ENCODE measurements at regions not wholly inside any gene's neighbourhood (a gene's known extent, or its start where the extent isn't known, plus 50 kb on each side); places are given as distances from the start of the nearest gene placed in this dataset.
"Not testable (repeated sequence)": the region's sequence is repeated elsewhere in the genome, so short reads cannot be mapped to it uniquely, and the experiment has no call there.

GRCh38 chr1:29931477-29932175 is 695.3 kb downstream of the PTPRU start:
- DNase-seq: no peak
- H3K4me3 Mint-ChIP-seq: no peak overlapping the region
- no peaks in the 10 kb centered on the region for H3K27me3 Mint-ChIP-seq
- H3K9me3 Mint-ChIP-seq: no peaks in the 10 kb centered on the region
- no peak overlapping the region for H3K27ac Mint-ChIP-seq
- intact Hi-C loops (cut with micrococcal nuclease): no loop called here
- H3K4me1 Mint-ChIP-seq: no peaks in the 10 kb centered on the region
- no peaks in the 10 kb centered on the region for H3K36me3 Mint-ChIP-seq (ENCODE audit: low read depth)

GRCh38 chr1:29925058-29925457 is 688.7 kb downstream of the PTPRU start:
- H3K27ac Mint-ChIP-seq: no peak overlapping the region
- no peaks in the 10 kb centered on the region for H3K9me3 Mint-ChIP-seq
- no peak overlapping the region for H3K4me3 Mint-ChIP-seq
- H3K4me1 Mint-ChIP-seq: no peaks in the 10 kb centered on the region
- DNase-seq: no peak
- intact Hi-C loops (cut with micrococcal nuclease): no loop called here
- H3K27me3 Mint-ChIP-seq: peaks cover 6% of the 10 kb centered on the region
- H3K36me3 Mint-ChIP-seq (ENCODE audit: low read depth): no peaks in the 10 kb centered on the region

GRCh38 chr1:29924017-29924431 is 687.7 kb downstream of the PTPRU start:
- no peak for DNase-seq
- Mint-ChIP-seq H3K9me3 (no peaks in the 10 kb centered on the region), H3K4me3 (no peak overlapping the region), H3K36me3 (ENCODE audit: low read depth) (no peaks in the 10 kb centered on the region), H3K27me3 (peaks cover 6% of the 10 kb centered on the region), H3K27ac (no peak overlapping the region), H3K4me1 (no peaks in the 10 kb centered on the region)
- intact Hi-C loops (cut with micrococcal nuclease): no loop called here

GRCh38 chr1:29921741-29922140 is 685.4 kb downstream of the PTPRU start:
- no peak for DNase-seq
- no peaks in the 10 kb centered on the region for H3K9me3 Mint-ChIP-seq
- intact Hi-C loops (cut with micrococcal nuclease): no loop called here
- H3K27me3 Mint-ChIP-seq: peaks cover 6% of the 10 kb centered on the region
- H3K27ac Mint-ChIP-seq: no peak overlapping the region
- no peaks in the 10 kb centered on the region for H3K36me3 Mint-ChIP-seq (ENCODE audit: low read depth)
- H3K4me3 Mint-ChIP-seq: no peak overlapping the region
- no peaks in the 10 kb centered on the region for H3K4me1 Mint-ChIP-seq

GRCh38 chr1:29920784-29921183 is 684.5 kb downstream of the PTPRU start:
- H3K4me1 Mint-ChIP-seq: no peaks in the 10 kb centered on the region
- peaks cover 6% of the 10 kb centered on the region for H3K27me3 Mint-ChIP-seq
- intact Hi-C loops (cut with micrococcal nuclease): no loop called here
- no peak overlapping the region for H3K27ac Mint-ChIP-seq
- H3K36me3 Mint-ChIP-seq (ENCODE audit: low read depth): no peaks in the 10 kb centered on the region
- no peak overlapping the region for H3K4me3 Mint-ChIP-seq
- DNase-seq: no peak
- H3K9me3 Mint-ChIP-seq: no peaks in the 10 kb centered on the region

GRCh38 chr1:29920316-29920715 is 684.0 kb downstream of the PTPRU start:
- H3K4me1 Mint-ChIP-seq: no peaks in the 10 kb centered on the region
- intact Hi-C loops (cut with micrococcal nuclease): no loop called here
- no peaks in the 10 kb centered on the region for H3K9me3 Mint-ChIP-seq
- H3K27me3 Mint-ChIP-seq: peaks cover 6% of the 10 kb centered on the region
- no peak for DNase-seq
- H3K36me3 Mint-ChIP-seq (ENCODE audit: low read depth): no peaks in the 10 kb centered on the region
- no peak overlapping the region for H3K4me3 Mint-ChIP-seq
- H3K27ac Mint-ChIP-seq: no peak overlapping the region

- H3K4me3 Mint-ChIP-seq; H3K27ac Mint-ChIP-seq; H3K4me1 Mint-ChIP-seq; H3K36me3 Mint-ChIP-seq (ENCODE audit: low read depth); H3K27me3 Mint-ChIP-seq; intact Hi-C loops (cut with micrococcal nuclease); DNase-seq; H3K9me3 Mint-ChIP-seq: not testable (repeated sequence)
These were observed 682.7 kb downstream of the PTPRU start for GRCh38 chr1:29919041-29919440.

GRCh38 chr1:29916656-29917369 is 680.5 kb downstream of the PTPRU start:
- H3K27me3 Mint-ChIP-seq: no peaks in the 10 kb centered on the region

GRCh38 chr1:29914936-29915335 is 678.6 kb downstream of the PTPRU start:
- no peaks in the 10 kb centered on the region for H3K36me3 Mint-ChIP-seq (ENCODE audit: low read depth)
- H3K27ac Mint-ChIP-seq: no peak overlapping the region
- H3K4me1 Mint-ChIP-seq: no peaks in the 10 kb centered on the region
- H3K9me3 Mint-ChIP-seq: no peaks in the 10 kb centered on the region
- DNase-seq: no peak
- H3K4me3 Mint-ChIP-seq: no peak overlapping the region
- intact Hi-C loops (cut with micrococcal nuclease): no loop called here
- H3K27me3 Mint-ChIP-seq: peaks cover 2% of the 10 kb centered on the region

More at GRCh38 chr1:29916656-29917369, 680.5 kb downstream of the PTPRU start:
- Mint-ChIP-seq H3K27ac (no peak overlapping the region), H3K4me3 (no peak overlapping the region), H3K4me1 (no peaks in the 10 kb centered on the region), H3K9me3 (no peaks in the 10 kb centered on the region), H3K36me3 (ENCODE audit: low read depth) (no peaks in the 10 kb centered on the region)
- no peak for DNase-seq
- intact Hi-C loops (cut with micrococcal nuclease): no loop called here

GRCh38 chr1:29912425-29912824 is 676.1 kb downstream of the PTPRU start:
- Mint-ChIP-seq H3K9me3 (no peaks in the 10 kb centered on the region), H3K36me3 (ENCODE audit: low read depth) (no peaks in the 10 kb centered on the region), H3K27me3 (peaks cover 2% of the 10 kb centered on the region), H3K27ac (no peak overlapping the region), H3K4me1 (no peaks in the 10 kb centered on the region), H3K4me3 (no peak overlapping the region)
- no peak for DNase-seq
- intact Hi-C loops (cut with micrococcal nuclease): no loop called here

- H3K36me3 Mint-ChIP-seq (ENCODE audit: low read depth): no peaks in the 10 kb centered on the region
- intact Hi-C loops (cut with micrococcal nuclease): no loop called here
These were observed 673.6 kb downstream of the PTPRU start for GRCh38 chr1:29909962-29910361.

GRCh38 chr1:29907596-29907995 is 671.3 kb downstream of the PTPRU start:
- no peak overlapping the region for H3K4me3 Mint-ChIP-seq
- H3K27me3 Mint-ChIP-seq: peaks cover 5% of the 10 kb centered on the region
- no peaks in the 10 kb centered on the region for H3K9me3 Mint-ChIP-seq
- H3K4me1 Mint-ChIP-seq: no peaks in the 10 kb centered on the region
- intact Hi-C loops (cut with micrococcal nuclease): no loop called here
- H3K36me3 Mint-ChIP-seq (ENCODE audit: low read depth): no peaks in the 10 kb centered on the region
- no peak for DNase-seq
- no peak overlapping the region for H3K27ac Mint-ChIP-seq

More at GRCh38 chr1:29909962-29910361, 673.6 kb downstream of the PTPRU start:
- DNase-seq: no peak
- H3K4me3 Mint-ChIP-seq: no peak overlapping the region
- no peaks in the 10 kb centered on the region for H3K4me1 Mint-ChIP-seq
- no peak overlapping the region for H3K27ac Mint-ChIP-seq
- peaks cover 2% of the 10 kb centered on the region for H3K27me3 Mint-ChIP-seq
- no peaks in the 10 kb centered on the region for H3K9me3 Mint-ChIP-seq

- no peak overlapping the region for H3K27ac Mint-ChIP-seq
These were observed 670.6 kb downstream of the PTPRU start for GRCh38 chr1:29906927-29907326.

GRCh38 chr1:29903548-29904166 is 667.3 kb downstream of the PTPRU start:
- intact Hi-C loops (cut with micrococcal nuclease): no loop called here
- Mint-ChIP-seq H3K27me3 (peaks cover 7% of the 10 kb centered on the region), H3K4me1 (no peaks in the 10 kb centered on the region), H3K9me3 (no peaks in the 10 kb centered on the region), H3K36me3 (ENCODE audit: low read depth) (no peaks in the 10 kb centered on the region), H3K4me3 (no peak overlapping the region), H3K27ac (no peak overlapping the region)
- no peak for DNase-seq

More at GRCh38 chr1:29906927-29907326, 670.6 kb downstream of the PTPRU start:
- no peak for DNase-seq
- H3K4me1 Mint-ChIP-seq: no peaks in the 10 kb centered on the region
- peaks cover 7% of the 10 kb centered on the region for H3K27me3 Mint-ChIP-seq
- no peak overlapping the region for H3K4me3 Mint-ChIP-seq
- H3K9me3 Mint-ChIP-seq: no peaks in the 10 kb centered on the region
- intact Hi-C loops (cut with micrococcal nuclease): no loop called here
- no peaks in the 10 kb centered on the region for H3K36me3 Mint-ChIP-seq (ENCODE audit: low read depth)

Data from activated CD4-positive, alpha-beta T cell treated with anti-CD3 and anti-CD28 coated beads, Interleukin-2, amount 10 ng/mL, durations not matched to agents 24 days and 14 days (primary cell).